ENCODE measurements at regions not wholly inside any gene's neighbourhood (a gene's known extent, or its start where the extent isn't known, plus 50 kb on each side); places are given as distances from the start of the nearest gene placed in this dataset.
"Not testable (repeated sequence)": the region's sequence is repeated elsewhere in the genome, so short reads cannot be mapped to it uniquely, and the experiment has no call there.

DNA sequence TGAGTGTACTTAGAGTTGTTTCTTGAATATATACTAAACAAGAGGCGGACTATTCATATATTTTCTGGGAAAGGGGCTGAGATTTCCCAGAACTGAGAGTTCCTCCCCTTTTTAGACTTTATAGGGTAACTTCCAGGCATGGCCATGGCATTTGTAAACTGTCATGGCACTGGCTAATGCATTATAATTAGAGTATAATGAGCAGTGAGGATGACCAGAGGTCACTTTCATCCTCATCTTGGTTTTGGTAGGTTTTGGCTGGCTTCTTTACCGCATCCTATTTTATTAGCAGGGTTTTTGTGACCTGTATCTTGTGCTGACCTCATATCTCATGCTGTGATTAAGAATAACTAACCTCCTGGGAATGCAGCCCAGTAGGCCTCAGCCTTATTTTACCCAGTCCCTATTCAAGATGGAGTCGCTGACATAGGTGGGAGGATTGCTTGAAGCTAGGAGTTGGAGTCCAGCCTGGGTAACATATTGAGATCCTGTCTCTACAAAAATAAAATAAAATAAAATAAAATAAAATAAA lies 91.4 kb downstream of the MOBP start:
- DNase-seq (ENCODE audit: low spot score), result no peak

DNA sequence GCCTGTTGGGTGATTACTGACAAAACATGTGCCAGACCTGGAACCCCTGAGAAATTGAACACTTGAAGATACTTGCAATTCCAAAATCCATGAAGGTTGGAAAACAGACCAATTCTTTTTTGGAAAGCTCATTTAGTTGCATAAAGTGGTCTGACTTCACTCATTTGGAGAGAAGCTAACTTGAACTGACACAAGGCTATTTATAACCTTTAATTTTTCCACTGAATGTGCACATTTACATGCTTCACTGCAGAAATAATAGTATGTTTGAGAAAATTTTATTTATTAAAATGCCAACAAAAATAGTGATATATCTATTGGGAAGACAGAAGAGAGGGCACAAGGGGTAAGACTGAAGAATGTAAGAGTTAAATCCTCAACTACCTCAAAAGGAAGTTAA lies 92.1 kb downstream of the MOBP start:
- DNase-seq (ENCODE audit: low spot score), result no peak

- no peak for DNase-seq (ENCODE audit: low spot score)
Measured at GRCh38 chr3:39568508-39568907, 101.0 kb downstream of the MOBP start.

GRCh38 chr3:39569095-39569494 lies 101.6 kb downstream of the MOBP start:
- DNase-seq (ENCODE audit: low spot score), result no peak

GRCh38 chr3:39573392-39573791 lies 105.9 kb downstream of the MOBP start:
- DNase-seq (ENCODE audit: low spot score), result no peak

GRCh38 chr3:39577541-39577940 lies 110.1 kb downstream of the MOBP start:
- DNase-seq (ENCODE audit: low spot score), result no peak

GRCh38 chr3:39586215-39586614 lies 118.7 kb downstream of the MOBP start:
- not testable (repeated sequence) for DNase-seq (ENCODE audit: low spot score)

GRCh38 chr3:39587113-39587512 lies 119.6 kb downstream of the MOBP start:
- DNase-seq (ENCODE audit: low spot score), result no peak

DNA sequence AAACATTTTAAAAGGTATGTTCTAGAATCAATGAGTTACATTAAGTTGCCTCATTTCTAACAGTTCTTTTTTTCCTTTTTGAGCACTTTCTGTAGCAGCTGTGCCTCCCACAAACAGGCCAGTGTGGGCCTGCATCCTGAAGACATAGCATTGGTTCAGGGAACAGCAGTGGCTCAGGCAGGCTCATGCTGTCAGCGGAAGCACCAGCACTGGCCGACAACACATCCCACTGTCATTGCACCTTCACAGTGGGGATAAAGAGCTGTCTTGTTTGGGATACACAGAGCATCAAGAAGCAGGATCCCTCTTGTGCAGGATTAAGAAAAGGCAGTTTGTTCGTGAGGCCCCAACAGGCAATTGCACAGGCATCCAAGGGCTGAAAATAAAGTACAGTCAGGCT lies 123.3 kb downstream of the MOBP start:
- DNase-seq (ENCODE audit: low spot score), result no peak

- no peak for DNase-seq (ENCODE audit: low spot score)
Measured at GRCh38 chr3:39592311-39593050, 125.0 kb downstream of the MOBP start.

- DNase-seq (ENCODE audit: low spot score), result no peak
Measured at GRCh38 chr3:39593341-39593740, 125.9 kb downstream of the MOBP start.

DNA sequence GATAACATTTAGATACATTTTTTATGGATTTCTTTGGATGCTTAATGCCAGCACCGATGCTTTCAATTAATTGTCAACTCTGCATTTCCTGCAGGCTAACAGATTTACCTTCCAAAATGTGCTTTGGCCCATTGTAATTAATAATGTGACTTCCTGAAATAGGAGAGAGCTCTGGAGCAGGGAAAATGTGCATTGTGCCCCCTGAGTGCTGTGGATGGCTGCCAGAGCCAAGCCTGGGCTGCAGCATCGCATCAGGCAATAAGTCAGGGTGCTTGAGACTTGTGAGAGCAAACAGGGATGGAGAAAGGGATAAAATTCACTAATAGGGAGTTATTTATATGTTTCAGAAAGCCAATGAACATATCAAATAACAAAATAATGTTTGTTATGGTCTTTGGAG lies 133.8 kb downstream of the MOBP start:
- DNase-seq (ENCODE audit: low spot score), result no peak

DNA sequence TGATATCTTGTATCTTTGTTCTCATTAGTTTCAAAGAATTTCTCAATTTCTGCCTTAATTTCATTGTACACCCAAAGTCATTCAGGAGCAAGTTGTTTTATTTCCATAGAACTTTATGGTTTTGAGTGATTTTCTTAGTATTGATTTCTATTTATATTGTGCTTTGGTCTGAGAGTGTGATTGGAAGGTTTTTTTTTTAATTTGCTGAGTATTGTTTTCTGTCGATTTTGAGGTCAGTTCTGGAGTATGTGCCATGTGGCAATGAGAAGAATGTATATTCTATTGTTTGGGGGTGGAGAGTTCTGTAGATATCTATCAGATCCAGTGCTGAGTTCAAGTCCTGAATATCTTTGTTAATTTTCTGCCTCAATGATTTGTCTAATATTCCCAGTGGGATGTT lies 138.4 kb downstream of the MOBP start:
- DNase-seq (ENCODE audit: low spot score), result no peak

DNA sequence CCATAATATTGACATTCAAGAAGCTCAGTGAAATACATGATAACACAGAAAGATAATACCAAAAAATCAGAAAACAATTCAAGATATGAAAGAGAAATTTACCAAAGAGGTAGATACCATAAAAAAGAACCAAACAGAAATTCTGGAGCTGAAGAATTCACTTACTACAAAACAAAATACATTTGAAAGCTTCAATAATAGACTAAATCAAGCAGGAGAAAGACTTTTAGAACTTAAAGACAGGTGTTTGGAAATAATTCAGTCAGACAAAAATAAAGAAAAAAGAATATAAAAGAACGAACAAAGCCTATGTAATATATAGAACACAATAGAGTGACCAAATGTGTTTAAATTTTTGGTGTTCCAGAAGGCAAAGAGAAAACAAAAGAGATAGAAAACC lies 158.7 kb downstream of the MOBP start:
- no peak for DNase-seq (ENCODE audit: low spot score)

DNA sequence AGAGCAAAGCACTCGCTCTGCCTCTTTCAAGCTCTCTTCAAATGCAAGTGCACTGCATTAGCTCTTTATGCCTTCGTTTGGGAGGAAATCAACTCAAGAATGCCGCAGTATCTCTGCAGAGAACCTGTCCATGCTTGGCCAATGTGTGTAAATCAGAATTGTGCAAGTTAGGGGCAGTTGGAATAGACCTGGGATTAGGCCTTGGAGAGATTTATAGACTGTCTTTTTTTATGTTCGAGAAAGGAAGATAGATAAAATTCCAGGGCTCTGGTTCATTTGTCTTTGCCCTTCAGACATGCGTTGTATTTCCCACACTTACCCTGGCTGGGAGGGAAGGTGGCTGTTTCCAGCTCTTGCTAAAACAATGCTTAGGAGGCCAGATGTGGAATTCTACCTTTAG lies 163.7 kb downstream of the MOBP start:
- no peak for DNase-seq (ENCODE audit: low spot score)

DNA sequence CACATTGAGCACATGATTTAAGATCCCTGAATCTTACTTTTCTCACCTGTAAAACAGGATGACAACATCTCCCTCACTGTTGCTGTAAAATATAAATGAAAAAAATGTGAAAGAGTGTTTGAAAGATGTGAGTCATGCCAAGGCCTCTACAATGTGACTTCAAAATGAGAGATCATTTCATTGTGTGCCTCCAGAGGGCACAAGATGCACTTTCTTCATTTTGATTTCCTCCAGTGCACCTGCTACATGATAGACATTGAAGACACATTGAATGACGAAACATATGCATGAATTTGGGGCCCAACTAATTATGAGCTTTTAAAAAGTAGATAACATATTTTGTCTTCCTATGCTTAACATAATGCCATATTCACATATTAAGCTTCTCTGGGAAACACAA lies 170.3 kb downstream of the MOBP start:
- no peak for DNase-seq (ENCODE audit: low spot score)

DNA sequence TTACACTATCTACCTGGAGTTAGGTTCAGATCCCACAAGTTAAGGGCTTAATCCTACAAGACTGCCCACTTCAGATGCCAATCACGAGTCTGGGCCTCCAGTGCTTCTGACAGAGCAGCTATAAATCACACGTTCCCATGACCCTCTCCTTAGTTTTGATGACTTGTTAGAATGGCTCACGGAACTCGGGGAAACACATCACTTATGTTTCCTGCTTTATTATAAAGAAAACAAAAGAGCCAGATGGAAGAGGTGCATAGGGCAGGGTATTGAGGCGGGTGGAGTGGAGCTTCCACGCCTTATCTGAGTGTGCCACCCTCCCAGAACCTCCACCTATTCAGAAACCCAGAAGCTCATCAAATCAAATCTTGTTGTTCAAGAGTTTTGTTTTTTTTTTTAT lies 170.8 kb downstream of the MOBP start:
- DNase-seq (ENCODE audit: low spot score), result no peak

DNA sequence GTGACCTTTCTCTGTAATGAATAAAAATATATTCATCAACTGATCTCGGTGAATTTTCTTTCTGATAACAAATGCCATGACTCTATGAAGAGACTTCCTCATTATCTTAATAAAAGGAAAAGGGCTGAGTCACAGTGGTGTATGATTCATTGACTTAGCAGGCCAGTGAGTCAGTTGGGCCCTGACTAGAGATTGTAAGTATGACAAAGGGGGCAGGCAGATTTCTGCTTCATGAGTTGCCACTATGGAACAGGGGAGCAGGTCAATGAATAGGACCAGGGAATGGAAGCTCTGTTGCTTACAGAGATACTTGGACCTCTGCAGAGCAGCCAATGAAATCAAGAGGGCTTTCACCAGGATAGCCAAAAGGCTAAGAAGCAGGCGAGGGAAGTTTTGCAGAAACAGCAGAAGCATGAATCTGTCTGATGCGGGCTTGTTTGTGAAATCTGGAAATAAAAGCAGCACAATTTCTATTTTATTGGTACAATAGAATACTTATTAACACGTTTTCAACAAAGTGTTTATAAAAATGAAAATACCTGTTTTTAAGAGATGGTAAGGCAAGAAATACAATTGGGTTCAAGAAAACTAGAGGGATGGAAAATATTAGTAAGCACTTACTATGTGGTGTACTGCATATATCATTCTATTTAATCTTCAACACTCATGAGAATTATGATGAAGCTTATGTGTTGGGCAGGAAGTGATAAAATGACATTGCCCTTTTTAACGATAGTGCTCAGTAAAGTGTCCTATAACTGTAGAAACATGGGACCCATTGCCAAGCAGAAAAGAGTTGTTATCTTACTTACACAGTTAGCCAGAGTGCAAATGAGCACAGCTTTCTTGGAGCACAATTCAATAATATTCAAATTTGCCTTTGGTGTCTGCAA lies 169.8 kb upstream of the MYRIP start:
- DNase-seq (ENCODE audit: low spot score), result no peak

DNA sequence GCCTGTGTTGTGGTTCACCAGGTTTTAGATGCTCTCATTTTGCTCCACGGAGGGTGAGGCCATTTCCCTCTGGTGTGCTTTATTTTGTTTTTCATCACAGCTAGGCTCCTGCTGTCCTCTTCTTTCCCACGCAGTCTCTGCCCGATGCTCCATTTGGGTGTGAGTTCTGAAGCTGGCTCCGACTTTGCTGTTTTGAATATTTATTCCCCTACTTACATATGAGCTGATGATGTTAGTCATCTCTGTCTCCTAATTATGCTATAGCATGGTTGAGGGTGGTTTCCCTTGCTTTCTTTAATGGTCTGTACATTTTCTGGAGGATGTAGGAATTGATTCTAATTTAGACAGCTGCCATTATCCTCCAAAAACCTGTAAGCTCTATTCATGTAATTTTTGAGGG lies 168.1 kb upstream of the MYRIP start:
- DNase-seq (ENCODE audit: low spot score), result no peak

- no peak for DNase-seq (ENCODE audit: low spot score)
Measured at GRCh38 chr3:39644176-39644575, 165.2 kb upstream of the MYRIP start.

- not testable (repeated sequence) for DNase-seq (ENCODE audit: low spot score)
Measured at GRCh38 chr3:39651256-39651655, 158.2 kb upstream of the MYRIP start.

GRCh38 chr3:39651993-39652739 lies 157.2 kb upstream of the MYRIP start:
- no peak for DNase-seq (ENCODE audit: low spot score)
